ENCODE measurements at regions not wholly inside any gene's neighbourhood (a gene's known extent, or its start where the extent isn't known, plus 50 kb on each side); places are given as distances from the start of the nearest gene placed in this dataset.
A peak's percentile ranks its signal among the peaks of the same experiment; 100 is the strongest.
"Not testable (repeated sequence)": the region's sequence is repeated elsewhere in the genome, so short reads cannot be mapped to it uniquely, and the experiment has no call there.

DNA sequence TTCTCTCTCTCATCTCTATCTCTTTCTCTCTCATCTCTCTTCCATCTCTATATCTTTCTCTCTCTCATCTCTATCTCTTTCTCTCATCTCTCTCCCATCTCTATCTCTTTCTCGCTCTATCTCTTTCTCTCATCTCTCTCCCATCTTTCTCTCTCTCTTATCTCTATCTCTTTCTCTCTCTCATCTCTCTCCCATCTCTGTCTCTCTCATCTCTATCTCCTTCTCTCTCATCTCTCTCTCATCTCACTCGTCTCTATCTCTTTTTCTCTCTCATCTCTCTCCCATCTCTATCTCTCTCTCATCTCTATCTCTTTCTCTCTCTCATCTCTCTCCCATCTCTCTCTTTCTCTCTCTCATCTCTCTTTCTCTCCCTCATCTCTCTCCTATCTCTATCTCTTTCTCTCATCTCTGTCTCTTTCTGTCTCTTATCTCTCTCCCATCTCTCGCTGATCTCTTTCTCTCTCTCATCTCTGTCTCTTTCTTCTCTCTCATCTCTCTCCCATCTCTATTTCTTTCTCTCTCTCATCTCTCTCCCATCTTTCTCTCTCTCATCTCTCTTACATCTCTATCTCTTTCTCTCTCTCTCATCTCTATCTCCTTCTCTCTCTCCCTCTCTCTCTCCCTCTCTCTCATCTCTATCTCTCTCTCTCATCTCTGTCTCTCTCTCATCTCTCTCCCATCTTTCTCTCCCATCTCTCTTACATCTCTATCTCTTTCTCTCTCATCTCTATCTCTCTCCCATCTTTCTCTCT is 388.7 kb downstream of the NPHP4 start:
- H3K36me3 Mint-ChIP-seq (ENCODE audit: low read depth), result no peaks in the 10 kb centered on the region
- H3K27ac Mint-ChIP-seq, result no peak overlapping the region

DNA sequence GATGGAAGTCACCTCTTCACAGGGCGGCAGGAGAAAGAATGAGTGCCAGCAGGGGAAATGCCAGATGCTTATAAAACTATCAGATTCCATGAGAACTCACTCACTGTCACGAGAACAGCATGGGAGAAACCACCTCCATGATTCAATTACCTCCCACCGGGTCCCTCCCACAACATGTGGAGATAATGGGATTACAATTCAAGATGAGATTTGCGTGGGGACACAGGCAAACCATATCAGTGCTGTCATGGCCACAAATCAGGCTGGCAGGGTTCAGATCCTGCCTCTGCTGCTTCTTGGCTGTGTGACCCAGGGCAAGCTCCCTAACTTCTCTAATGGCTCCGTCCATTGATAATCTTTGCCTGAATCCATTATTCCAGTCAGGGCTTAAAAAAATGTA is 389.5 kb downstream of the NPHP4 start:
- peaks cover 13% of the 10 kb centered on the region for H3K27me3 Mint-ChIP-seq
- not testable (repeated sequence) for H3K36me3 Mint-ChIP-seq (ENCODE audit: low read depth); H3K4me3 Mint-ChIP-seq; H3K9me3 Mint-ChIP-seq; H3K4me1 Mint-ChIP-seq; H3K27ac Mint-ChIP-seq; ATAC-seq; DNase-seq

More for the DNA sequence above, 388.7 kb downstream of the NPHP4 start:
- ATAC-seq (no peak), DNase-seq (no peak)
- no peak overlapping the region for H3K4me3 Mint-ChIP-seq
- H3K9me3 Mint-ChIP-seq, result peaks cover 9% of the 10 kb centered on the region
- peaks cover 15% of the 10 kb centered on the region for H3K27me3 Mint-ChIP-seq
- no peaks in the 10 kb centered on the region for H3K4me1 Mint-ChIP-seq

DNA sequence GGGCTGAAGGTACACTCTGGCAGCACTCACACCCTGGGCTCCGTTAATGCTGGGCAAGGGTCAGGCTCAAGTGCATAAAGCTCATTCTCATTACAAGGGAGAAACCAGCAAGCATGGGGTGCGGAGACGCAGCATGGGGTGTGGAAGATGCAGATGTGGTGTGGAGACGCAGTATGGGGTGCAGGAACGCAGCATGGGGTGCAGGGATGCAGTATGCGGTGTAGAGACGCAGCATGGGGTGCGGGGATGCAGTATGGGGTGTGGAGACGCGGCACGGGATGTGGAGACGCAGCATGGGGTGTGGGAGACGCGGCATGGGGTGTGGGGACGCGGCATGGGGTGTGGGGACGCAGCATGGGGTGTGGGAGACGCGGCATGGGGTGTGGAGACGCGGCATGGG is 390.7 kb downstream of the NPHP4 start:
- peaks cover 12% of the 10 kb centered on the region for H3K27me3 Mint-ChIP-seq
- DNase-seq (no peak), ATAC-seq (no peak)
- H3K9me3 Mint-ChIP-seq, result peaks cover 5% of the 10 kb centered on the region
- H3K36me3 Mint-ChIP-seq (ENCODE audit: low read depth), result no peaks in the 10 kb centered on the region
- no peaks in the 10 kb centered on the region for H3K4me1 Mint-ChIP-seq
- H3K4me3 Mint-ChIP-seq, result no peak overlapping the region
- H3K27ac Mint-ChIP-seq, result no peak overlapping the region

DNA sequence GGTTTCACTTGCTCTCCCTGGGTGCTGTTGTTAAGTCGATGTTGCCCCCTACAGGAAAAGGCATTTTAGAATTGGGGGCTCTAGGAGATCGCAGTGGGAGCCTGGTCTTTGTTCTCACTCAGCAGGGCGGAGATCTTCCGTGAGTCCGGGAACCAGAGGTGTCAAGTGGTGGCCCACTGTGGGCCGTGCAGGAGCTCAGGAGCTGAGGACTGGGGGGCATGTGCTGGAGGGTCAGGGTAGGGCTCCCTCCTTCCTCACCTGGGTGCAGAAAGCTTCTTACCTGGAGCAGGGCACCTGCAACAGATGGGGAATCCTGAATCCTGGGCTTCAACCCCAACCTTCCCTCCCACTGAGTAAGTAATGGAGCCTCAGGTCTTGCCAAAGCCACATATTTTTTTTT is 392.7 kb downstream of the NPHP4 start:
- no peak overlapping the region for H3K27ac Mint-ChIP-seq

GRCh38 chr1:5598824-5599395 is 393.3 kb downstream of the NPHP4 start:
- H3K9me3 Mint-ChIP-seq, result peaks cover 2% of the 10 kb centered on the region
- DNase-seq (no peak), ATAC-seq (no peak)
- H3K4me3 Mint-ChIP-seq, result no peak overlapping the region
- H3K27ac Mint-ChIP-seq, result no peak overlapping the region
- H3K4me1 Mint-ChIP-seq, result no peaks in the 10 kb centered on the region
- H3K27me3 Mint-ChIP-seq, result peaks cover 10% of the 10 kb centered on the region
- H3K36me3 Mint-ChIP-seq (ENCODE audit: low read depth), result no peaks in the 10 kb centered on the region

More for the DNA sequence above, 392.7 kb downstream of the NPHP4 start:
- DNase-seq, result no peak
- H3K27me3 Mint-ChIP-seq, result peaks cover 12% of the 10 kb centered on the region
- H3K9me3 Mint-ChIP-seq, result peaks cover 5% of the 10 kb centered on the region
- H3K4me3 Mint-ChIP-seq, result no peak overlapping the region
- no peak for ATAC-seq
- H3K36me3 Mint-ChIP-seq (ENCODE audit: low read depth), result no peaks in the 10 kb centered on the region
- H3K4me1 Mint-ChIP-seq, result no peaks in the 10 kb centered on the region

DNA sequence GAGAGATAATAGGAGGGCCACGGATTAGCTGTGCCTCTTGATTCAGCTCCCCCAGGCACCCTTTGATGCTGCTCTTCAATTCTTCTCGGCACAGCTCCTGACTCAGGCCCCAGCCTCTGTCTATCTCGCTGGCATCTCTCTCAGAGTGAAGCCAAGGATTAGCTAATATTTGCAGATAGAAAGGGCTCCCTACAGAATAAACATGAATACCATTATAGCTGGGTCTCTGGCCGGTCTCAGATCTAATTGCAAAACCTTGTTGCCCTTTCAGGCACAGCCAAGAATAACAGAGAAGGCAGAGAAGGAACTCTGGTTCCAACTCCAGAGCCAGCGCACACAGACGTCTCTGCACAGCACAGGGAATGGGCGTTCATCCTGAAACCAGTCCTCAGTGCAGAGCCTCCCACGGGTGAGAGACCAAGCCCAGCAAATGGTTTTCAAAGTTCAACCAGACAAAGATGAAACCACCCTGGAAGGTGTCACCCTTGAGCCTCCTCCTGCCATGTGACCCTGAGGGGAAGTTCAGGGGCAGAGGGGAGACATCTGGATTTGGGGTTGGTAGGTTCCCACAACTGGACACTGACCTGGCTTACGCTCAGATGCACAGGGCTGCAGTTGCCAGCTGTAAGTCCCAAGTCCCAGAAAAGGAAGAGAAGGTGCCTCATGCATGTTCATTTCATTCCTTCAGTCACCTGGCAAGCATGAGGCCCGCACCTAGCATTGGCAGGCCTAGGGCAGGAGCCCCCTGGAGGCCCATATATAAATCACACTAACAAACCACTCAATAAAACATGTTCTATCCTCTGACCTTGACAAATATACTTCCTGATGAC is 394.0 kb downstream of the NPHP4 start:
- ATAC-seq (peak; percentile 49), DNase-seq (no peak)
- H3K27ac Mint-ChIP-seq, result no peak overlapping the region
- H3K4me3 Mint-ChIP-seq, result no peak overlapping the region
- no peaks in the 10 kb centered on the region for H3K36me3 Mint-ChIP-seq (ENCODE audit: low read depth)
- H3K9me3 Mint-ChIP-seq, result no peaks in the 10 kb centered on the region
- peaks cover 4% of the 10 kb centered on the region for H3K27me3 Mint-ChIP-seq
- H3K4me1 Mint-ChIP-seq, result no peaks in the 10 kb centered on the region

GRCh38 chr1:5597171-5597850 is 394.9 kb downstream of the NPHP4 start:
- H3K36me3 Mint-ChIP-seq (ENCODE audit: low read depth), result no peaks in the 10 kb centered on the region
- ATAC-seq (no peak), DNase-seq (no peak)
- H3K27me3 Mint-ChIP-seq, result peaks cover 3% of the 10 kb centered on the region
- H3K4me1 Mint-ChIP-seq, result no peaks in the 10 kb centered on the region
- no peaks in the 10 kb centered on the region for H3K9me3 Mint-ChIP-seq
- H3K4me3 Mint-ChIP-seq, result no peak overlapping the region
- no peak overlapping the region for H3K27ac Mint-ChIP-seq

DNA sequence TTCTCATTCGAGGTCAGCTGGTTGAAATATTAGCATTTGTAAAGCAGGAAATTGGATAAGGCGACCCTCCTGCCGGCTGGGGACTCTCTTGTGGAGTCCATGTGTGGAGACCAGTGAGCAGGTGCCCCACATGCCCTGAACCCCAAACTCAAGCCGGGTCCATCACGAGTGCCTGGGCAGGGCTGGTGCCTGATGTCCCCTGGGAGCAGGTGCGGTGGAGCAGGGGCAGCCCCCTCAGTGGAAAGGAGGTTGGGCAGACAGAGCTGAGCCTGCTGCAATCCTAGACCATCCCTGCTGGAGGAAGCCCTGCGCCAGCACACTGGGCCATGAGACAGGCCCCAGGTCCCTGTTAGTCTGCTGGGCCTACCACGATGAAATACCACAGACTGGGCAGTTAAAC is 395.6 kb downstream of the NPHP4 start:
- ATAC-seq, result no peak
- H3K9me3 Mint-ChIP-seq, result no peaks in the 10 kb centered on the region
- peaks cover 3% of the 10 kb centered on the region for H3K27me3 Mint-ChIP-seq

DNA sequence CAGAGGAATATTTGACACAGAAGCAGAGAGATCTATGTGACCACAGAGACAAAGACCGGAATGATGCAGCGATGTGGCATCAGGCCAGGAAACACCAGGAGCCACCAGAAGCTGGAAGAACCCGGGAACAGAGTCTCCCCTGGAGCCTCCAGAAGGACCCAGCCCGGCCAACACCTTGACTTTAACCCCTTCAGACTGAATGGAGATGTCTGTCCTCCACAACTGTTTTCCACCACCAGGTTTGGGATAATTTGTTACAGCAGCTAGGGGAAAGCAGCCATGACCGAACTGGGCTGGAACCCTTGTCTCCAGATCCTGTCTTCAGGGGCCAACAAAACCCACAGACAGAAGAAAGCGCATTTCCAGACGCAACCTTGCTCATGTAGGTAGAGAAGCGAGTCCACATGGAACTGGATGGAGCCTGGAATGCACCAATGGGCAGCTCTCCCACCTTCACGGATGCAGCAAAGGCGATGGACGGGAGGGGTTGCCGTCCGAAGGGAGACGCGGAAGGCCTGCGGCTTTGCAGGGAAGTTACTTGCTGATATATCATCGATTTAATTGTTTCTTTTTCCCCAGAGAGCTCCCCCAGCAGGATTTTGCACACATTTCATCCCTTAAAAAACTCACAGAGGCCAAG is 396.6 kb downstream of the NPHP4 start:
- Mint-ChIP-seq H3K36me3 (ENCODE audit: low read depth) (no peaks in the 10 kb centered on the region), H3K4me1 (no peaks in the 10 kb centered on the region), H3K27ac (no peak overlapping the region), H3K4me3 (no peak overlapping the region), H3K27me3 (peaks cover 3% of the 10 kb centered on the region), H3K9me3 (peaks cover 7% of the 10 kb centered on the region)
- no peak for ATAC-seq
- no peak for DNase-seq

More for the DNA sequence above, 395.6 kb downstream of the NPHP4 start:
- Mint-ChIP-seq H3K4me3 (no peak overlapping the region), H3K36me3 (ENCODE audit: low read depth) (no peaks in the 10 kb centered on the region), H3K4me1 (no peaks in the 10 kb centered on the region), H3K27ac (no peak overlapping the region)
- DNase-seq, result no peak

GRCh38 chr1:5594056-5594956 is 397.9 kb downstream of the NPHP4 start:
- ATAC-seq, result no peak
- DNase-seq, result no peak
- no peaks in the 10 kb centered on the region for H3K4me1 Mint-ChIP-seq
- H3K27ac Mint-ChIP-seq, result no peak overlapping the region
- H3K9me3 Mint-ChIP-seq, result peaks cover 14% of the 10 kb centered on the region
- no peak overlapping the region for H3K4me3 Mint-ChIP-seq
- H3K36me3 Mint-ChIP-seq (ENCODE audit: low read depth), result no peaks in the 10 kb centered on the region
- H3K27me3 Mint-ChIP-seq, result peaks cover 3% of the 10 kb centered on the region

GRCh38 chr1:5590717-5591116 is 401.5 kb downstream of the NPHP4 start:
- peaks cover 7% of the 10 kb centered on the region for H3K27me3 Mint-ChIP-seq
- peaks cover 14% of the 10 kb centered on the region for H3K9me3 Mint-ChIP-seq
- H3K36me3 Mint-ChIP-seq (ENCODE audit: low read depth), result no peaks in the 10 kb centered on the region
- DNase-seq, result no peak
- H3K4me3 Mint-ChIP-seq, result no peak overlapping the region
- no peak for ATAC-seq
- H3K4me1 Mint-ChIP-seq, result no peaks in the 10 kb centered on the region
- no peak overlapping the region for H3K27ac Mint-ChIP-seq

DNA sequence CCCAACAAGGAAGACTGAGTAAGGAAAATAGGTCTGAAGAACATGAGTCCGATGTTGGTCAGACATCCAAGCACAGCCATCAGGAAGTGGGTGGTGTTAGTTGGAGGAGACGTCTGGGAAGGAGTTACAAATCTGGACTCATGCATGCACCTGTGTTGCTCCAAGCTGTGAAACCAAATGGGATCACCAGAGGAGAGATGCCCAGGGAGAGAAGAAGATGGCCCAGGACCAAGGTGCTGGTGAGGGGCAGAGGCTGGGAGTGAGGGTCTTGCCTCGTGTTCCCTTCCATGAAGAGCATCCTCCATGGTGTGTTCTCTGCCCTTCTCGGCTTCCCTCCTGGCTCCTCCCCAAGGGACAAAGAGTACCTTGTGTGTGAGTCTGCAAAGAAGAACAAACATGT is 405.6 kb downstream of the NPHP4 start:
- Mint-ChIP-seq H3K4me3 (no peak overlapping the region), H3K9me3 (peaks cover 14% of the 10 kb centered on the region), H3K4me1 (no peaks in the 10 kb centered on the region), H3K27me3 (peaks cover 10% of the 10 kb centered on the region), H3K36me3 (ENCODE audit: low read depth) (no peaks in the 10 kb centered on the region), H3K27ac (no peak overlapping the region)
- no peak for ATAC-seq
- DNase-seq, result no peak

DNA sequence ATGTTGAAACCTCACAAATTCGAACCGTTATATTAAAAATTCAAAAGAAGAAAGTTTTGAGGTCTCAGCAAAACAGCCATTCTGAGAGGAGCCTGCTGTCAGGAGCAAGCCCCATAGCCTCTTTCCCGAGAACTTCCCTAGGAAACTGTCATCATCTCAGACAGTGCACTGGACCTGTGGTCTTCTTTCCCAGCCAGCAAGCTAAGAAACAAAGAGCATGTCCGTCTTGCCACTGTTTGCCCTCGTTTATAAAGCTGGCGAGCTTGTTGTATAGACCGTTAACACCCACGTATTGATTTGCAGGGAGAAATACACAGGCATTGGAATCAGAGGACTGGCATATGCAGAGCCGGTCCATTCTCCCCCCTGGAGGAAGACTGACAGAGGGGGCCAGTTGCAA is 407.0 kb downstream of the NPHP4 start:
- Mint-ChIP-seq H3K4me3 (no peak overlapping the region), H3K27me3 (peaks cover 10% of the 10 kb centered on the region), H3K9me3 (peaks cover 6% of the 10 kb centered on the region), H3K27ac (no peak overlapping the region), H3K36me3 (ENCODE audit: low read depth) (no peaks in the 10 kb centered on the region), H3K4me1 (no peaks in the 10 kb centered on the region)
- no peak for ATAC-seq
- DNase-seq, result no peak
